HG03521 (cell line): ENCODE measurements at regions not wholly inside any gene's neighbourhood (a gene's known extent, or its start where the extent isn't known, plus 50 kb on each side); places are given as distances from the start of the nearest gene placed in this dataset.

Experiments used
- ATAC-seq: cut with Tn5 transposase; IDR thresholded peaks from one replicate; pipeline ENCODE4 v1.9.1; 2021; ENCODE audit warnings: mild to moderate bottlenecking, moderate library complexity; ENCODE audit not compliant: unreplicated experiment

DNA sequence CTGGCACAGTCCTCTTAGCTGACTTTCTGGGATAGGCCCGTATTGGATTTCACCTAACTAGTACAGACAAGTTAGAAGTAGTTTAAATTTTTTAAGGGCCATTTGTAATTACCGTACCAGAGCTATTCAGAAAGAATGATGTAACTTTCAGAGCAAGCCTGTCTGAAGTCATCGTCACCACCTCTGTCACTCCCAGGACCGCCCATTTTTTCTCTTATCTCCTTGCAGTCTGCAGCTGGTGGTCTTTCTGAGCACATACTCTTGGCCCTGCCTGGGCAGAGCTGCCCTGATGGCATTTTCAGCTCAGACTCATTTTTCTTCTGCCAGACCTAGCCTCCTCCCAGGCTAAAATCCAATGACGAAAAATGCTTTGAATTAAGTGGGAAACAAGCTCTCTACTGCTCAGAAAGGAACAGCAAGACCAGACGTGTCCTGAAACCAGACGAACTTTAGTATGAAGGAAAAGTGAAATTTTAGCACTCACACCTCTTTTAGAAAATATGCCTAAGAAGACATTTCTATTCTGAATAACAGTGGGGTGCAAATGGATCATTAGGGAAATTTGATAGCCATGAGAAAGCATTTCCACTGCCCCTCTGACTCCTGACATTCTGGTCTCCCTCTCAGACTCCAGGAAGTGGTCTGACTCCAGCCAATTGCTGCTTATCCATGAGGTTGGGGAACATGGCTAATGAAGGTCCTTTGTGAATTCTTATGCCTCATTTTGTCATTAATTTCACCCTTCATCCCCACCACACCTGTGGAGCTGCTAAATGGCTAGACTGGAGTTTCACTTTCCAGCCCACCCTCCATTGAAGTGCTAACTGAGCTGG is 162.4 kb upstream of the GYPA start:
- ATAC-seq = no peak

DNA sequence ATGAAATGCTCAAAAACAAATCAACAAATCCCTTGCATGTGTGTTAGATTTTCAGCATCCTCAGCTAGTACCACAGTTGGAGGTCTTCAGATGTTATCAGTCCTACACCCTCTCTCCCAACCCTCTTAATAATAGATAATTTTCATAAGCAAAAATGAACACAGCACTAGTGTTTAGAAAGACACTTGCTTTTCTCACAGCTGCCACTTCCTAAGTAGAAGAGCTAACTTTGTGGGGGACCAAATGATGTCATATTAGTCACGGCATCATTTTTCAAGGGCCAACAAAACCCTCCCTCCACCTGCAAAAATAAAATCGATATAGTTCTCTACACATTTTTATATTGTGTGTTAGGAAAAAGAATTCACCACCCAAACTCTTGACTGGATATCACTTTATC is 163.5 kb upstream of the GYPA start:
- no peak for ATAC-seq

DNA sequence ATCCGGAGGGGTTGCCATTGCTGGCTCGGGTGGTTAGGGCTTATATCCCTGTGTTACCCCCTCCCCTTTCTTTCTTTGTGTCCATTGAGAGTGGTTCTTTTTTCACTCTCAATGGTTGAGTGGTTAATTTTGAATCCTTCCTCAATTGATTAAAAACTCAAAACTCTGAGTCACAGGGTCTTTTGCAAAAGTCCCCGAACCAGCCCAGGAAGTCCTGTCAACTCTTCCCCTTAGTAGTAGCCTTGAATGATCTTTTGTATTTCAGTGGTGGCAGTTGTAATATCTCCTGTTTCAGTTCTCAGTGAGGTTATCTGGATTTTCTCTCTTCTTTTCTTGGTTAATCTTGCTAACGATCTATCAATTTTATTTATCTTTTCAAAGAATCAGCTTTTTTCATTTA is 170.0 kb upstream of the GYPA start:
- no peak for ATAC-seq

DNA sequence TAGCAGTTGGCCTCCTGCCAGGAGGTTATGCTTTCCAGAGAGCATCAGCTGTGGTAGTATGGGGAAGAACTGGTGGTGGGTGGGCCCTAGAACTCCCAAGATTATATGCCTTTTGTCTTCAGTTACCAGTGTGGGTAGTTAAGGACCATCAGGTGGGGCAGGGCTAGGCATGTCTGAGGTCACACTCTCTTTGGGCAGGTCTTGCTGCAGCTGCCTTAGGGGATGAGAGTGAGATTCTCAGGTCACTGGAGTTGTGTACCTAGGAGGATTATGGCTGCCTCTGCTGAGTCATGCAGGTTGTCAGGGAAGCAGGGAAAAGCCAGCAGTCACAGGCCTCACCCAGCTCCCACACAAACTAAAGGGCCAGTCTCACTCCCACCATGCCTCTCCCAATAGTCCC is 172.9 kb upstream of the GYPA start:
- no peak for ATAC-seq

DNA sequence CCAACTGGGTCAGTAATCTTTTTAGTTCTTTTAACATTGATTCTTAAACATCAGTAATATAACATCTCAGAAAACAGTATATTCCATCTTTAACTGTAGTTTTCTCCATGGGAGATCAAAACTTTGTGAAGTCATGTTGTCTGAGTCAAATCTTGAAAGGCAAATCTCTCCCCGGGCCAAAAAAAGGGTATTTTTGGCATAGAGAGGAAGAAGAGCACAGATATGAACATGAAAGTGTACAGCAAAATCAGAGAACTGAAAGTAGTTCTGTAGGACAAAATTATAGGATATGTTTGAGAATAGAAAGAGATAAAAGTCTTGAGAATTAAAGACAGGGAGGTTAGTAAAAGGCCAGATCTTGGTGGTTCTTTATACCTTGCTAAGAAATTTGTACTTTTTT is 176.4 kb upstream of the GYPA start:
- peak; percentile 43 for ATAC-seq

DNA sequence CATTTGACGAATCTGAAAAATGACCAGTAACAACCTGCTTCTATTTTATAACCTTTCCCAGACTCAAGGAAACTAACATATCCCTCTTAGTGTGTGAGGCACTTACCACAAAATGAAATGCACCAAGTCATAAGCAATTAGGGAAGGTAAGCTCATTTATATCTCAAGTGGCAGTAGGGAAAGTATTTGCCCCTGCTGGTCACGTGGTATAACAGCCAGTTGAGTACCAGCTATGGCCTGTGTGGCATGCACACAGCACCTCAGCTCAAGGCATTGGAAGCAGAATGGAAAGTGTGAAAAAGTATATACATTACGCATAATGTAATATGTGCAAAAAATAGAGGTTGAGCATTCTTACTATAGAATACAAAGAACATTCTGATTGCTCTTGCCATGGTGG is 178.3 kb upstream of the GYPA start:
- no peak for ATAC-seq

DNA sequence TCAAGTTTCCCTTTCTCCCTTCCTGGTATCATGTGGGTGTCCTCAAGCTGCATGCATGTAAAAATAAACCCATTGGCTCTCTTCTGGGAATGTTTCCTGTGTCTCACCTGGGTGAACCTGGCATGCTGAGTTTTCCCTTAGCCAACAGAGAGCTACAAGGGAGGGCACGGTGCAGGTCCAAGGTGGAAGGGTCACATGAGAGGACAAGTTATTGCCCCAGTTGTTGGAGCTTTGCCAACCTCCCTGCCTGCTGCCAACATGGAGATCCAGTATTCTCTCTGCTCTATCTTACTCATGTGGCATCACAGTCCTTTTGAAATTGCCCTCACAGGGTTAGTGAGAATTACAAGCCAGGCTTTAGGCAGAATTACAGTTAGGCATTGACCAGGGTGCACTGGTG is 196.1 kb upstream of the GYPA start:
- no peak for ATAC-seq

DNA sequence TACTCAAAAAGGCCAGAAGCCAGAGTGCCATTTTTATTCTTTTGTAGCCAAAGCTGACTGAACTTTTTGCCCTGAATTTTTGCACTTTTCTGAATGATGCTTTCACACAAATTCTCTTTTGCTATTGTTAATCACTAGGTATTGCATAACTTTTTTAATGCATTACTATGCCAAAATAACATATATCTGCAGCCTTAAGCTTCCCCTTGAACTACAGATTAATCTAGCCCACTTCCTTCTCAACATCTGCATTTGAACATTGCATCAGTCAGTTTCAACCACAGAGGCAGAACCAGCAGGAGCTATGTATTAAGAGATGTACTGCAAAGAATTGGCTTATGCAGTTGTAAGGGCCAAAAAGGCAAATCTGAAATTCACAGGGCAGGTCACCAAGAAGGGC is 197.6 kb upstream of the GYPA start:
- ATAC-seq = no peak

DNA sequence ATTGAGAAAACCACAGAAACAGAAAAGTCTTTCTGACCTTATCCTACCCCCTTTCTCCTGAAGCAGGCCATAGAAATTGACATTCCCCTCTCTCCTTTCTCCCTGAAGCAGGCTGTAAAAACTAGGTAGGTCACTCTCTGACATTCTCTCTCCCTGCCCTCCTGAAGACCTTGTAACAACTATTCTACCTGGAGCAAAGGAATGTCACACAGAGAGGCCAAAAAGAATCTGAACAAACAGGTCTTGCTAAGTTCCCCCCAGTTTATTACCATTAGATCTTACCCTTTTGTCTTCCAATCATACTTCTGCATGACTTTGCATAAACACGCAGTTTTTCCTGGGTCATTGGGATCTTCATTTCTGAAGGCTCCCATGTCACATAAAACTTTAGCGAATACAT is 198.3 kb upstream of the GYPA start:
- no peak for ATAC-seq

DNA sequence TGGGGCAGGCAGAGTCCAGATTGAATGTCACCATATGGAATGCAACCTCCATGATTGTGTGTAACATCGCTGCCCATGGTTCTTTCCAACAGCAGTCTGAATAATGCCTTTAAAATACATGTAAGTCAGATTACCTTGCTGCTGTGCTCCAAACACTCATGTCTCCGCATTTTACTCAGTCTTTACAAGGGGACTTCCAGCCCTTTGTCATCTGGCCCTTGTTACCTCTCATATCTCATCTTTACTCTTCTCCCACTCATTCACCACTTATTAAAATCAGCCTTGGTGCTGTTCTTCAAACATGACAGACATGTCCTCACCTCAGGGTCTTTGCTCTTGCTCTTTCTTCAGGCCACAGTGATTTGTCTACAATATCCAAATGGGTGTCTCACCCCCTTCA is 200.4 kb upstream of the GYPA start:
- no peak for ATAC-seq

DNA sequence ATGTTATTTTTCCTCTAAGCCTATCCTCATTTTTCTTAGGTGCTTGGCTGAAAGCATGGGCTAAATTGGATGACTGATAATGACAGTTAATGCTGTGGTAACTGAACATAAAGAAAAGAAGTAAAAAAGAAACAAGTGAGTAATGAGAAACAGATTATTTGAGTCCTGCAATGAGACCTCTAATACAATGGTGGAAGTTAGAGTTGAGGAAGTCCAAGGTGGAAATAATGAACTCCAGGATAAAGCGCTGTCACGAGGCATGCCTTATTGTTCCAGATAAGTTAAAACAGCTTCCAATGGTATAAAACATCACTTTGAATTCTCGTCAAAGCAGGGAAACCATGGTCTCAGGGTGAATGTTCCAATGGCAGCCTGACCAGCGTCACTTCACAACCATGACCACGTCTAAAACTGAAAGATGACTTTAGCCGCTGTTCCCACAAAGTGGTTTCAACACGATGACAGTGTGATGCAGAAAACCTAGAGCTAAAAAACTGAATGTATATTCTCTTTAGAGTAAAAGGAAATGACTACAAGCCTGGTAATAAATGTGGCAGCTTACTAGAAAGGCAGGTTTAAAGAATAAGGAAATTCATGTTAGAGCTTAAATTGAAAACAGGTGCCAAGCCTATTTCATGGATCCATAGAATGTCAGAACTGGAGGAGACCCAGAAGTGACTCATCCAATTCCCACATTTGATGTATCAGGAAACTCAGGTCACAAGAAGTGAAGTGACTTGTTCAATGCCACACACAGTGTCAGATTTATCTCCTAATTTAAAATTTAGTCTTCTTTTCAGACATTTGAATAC is 202.6 kb upstream of the GYPA start:
- ATAC-seq = peak; percentile 69

DNA sequence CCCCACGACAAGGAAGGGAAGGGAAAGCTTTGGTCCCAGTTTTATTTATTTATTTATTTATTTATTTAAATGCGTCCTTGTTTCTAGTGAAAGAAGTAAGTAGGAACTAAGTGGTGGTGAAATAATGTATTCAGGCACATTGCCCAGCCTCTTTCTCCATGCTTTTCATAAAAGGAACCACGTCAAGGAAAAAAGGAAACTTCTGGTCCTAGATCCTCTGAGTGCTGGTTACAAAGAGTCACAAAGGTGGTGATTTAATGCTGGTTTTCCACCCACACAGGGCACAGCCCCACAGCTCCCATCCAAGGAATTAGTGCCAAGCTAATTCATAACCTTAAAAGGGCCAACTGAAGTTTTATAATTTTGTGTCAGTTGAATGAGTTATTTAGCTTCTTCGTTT is 206.6 kb upstream of the GYPA start:
- no peak for ATAC-seq

DNA sequence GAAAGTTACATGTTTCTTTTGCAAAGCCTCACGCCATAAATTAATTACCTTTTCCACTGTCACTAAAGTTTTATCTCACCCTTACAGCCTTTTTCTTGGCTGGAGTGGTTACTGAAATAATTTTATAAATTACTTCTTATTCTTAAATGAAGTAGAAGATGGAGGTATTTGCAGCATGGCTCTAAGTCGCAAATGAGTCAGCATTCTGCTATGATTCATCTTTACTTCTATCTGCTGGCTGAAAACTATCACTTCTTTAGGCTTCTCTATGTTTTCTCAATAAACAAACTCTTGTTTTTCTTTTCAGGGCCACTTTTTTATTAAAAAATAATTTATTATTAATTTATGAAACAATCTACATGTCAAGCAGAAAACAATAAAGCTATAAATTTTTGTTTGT is 210.2 kb upstream of the GYPA start:
- no peak for ATAC-seq

DNA sequence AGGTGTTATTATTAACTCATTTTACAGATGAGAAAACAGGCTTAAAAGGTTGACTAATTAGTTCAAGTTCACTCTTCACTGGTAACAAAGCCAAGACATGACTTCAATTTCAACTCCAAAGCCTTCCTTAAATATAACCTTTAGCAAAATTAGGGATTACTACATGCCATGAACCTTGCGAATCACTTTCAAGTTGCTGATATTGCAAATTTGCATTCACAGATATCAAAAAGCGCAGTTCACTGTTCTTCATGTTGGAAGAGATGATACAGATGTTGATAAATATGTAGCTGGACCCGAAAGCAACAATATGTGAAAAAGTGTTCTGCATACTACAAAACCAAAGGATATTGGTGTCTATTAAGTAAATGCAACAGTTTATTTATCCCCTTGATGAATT is 210.8 kb upstream of the GYPA start:
- ATAC-seq = no peak

DNA sequence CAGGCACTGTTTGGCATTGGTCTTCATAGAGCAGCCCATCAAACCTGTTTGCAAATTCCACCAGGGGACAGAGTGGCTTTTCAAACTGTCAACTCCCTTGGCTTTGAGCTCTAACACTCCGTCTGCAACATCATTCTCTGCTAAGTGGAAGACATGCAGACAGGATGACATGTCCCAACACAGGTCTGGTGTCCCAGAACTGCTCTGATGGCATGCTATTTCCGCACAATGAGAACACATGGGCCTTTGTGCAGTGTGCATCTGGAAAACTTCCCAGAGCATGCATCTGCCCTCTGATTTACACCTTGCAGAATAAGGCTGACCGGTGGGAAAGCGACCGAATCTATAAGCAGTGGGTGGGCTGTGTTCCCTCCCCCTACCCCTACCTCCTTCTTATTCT is 212.8 kb upstream of the GYPA start:
- ATAC-seq = no peak

DNA sequence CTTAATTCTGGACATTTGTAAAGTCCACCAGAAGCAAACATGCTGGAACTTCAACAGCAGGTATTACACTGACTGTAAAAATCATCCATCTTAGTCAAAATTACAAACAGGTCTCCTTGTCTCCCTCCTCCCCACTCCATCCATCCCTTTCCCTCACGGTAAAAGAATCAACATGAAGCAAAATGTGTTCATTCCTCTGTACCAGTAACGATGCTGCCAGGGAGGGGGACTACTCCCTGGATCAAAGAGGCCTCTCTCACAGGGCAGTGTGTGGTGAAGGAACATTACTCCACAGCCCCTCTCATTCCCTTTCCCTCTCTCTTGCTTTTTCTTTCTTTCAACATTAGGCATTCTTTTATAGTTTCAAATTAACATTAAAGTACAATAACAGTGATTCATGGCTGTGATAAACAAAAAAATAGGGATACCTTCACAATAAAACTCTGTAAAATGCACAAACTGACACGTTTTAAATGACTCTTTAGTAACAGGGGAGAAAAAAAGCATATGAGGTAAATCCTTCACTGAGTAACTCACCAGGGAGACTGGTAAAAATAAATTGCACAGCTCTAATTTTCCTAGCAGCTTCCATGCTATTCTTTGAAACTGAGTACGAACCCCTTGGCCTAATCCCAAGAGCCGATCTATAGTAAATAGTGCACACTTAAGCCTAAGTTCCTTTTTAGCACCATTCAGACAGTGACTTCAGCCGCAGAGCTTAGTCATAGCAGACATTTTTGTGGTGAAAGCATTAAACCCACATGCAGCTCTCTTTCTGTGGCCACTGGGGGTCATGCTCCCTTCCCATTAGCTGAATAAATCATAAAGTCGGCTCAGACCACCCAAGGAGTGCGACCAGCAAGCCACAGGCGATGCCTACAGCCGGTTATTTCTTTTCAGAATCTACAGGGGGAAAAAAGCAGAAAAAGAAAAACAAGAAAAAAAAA is 215.6 kb upstream of the GYPA start:
- peak; percentile 99 for ATAC-seq

DNA sequence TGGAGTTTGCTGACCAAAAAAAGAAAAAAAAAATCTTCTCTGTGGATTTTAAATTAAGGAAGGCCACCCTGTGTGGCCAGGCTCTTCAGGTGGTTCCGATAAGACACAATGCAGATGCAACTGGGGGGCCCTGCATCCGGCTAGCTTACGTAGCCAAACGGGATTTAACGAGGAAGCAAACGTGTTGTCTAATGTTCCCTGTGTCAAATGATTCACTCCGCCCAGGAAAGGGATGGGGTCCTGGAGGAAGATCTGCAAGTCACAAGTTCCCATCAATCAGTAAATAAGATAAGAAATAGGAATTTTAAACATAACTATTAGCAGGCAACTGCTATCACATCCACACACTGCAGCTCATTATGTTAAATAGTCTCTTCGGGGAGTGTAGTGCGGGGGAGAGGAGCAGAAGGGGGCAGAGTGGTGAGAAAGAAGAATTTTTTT is 216.4 kb upstream of the GYPA start:
- ATAC-seq = no peak

DNA sequence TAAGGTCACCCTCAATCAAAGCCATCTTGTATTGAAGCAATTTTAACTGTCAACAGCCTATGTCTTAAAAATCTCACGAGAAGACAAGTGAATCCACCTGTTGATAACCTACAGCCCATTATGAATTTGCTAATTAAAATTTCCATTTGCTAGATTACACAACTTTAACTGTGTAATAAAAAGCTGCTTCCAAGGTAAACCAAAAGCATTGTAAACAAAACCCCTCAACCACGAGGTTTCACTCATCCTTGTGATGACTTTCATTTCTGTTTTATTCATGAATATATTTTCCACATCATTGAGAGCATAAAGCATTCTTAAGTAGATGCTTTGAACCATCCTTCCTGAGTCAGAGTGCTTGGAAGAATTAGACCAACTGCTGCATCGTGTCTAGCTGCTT is 217.5 kb upstream of the GYPA start:
- ATAC-seq = no peak

DNA sequence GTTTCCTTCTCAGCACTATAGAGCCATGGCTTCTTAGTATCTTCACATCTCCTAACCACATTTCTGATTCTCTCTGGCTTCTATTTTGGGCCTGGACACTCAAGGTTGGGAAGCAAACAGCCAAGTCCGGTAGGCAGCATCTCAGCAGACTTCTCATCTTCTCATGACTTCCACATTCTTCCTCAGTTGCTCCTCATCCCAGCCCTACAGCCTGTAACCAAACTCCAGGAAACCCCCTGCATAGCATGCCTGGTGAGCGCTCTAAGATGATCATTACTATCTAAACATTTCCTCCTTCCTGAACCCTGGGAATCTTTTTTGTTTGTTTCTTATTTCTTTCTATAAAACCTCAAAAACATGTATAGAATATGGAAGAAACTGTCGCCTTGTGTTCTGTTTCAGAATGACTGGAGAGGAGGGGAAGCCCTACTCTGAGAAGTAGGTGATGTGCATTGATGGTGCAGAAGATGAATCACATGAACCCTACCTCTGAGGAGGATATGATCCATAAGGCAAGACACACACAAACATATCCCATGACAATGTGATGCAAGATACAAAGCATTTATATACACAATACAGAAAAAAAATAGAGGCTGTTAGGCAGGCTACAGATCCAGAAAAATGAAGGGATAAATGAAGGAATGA is 219.8 kb upstream of the GYPA start:
- ATAC-seq = no peak

DNA sequence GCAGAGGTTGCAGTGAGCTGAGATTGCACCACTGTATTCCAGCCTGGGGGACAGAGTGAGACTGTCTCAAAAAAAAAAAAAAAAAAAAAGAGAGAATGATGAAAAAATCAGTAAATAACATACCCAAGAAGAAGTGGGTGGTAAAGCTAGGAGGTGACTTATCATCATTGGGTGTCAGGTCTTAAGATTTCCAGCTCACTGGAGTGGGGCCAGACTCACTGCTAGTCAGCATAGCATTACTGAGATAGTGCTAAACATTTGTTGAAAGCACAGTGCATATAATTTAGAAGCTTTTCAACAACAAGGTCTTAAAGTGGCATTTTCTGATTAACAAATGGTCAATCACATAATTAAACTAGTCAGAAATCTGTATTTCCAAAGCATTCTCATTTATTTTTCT is 221.8 kb upstream of the GYPA start:
- ATAC-seq = no peak

DNA sequence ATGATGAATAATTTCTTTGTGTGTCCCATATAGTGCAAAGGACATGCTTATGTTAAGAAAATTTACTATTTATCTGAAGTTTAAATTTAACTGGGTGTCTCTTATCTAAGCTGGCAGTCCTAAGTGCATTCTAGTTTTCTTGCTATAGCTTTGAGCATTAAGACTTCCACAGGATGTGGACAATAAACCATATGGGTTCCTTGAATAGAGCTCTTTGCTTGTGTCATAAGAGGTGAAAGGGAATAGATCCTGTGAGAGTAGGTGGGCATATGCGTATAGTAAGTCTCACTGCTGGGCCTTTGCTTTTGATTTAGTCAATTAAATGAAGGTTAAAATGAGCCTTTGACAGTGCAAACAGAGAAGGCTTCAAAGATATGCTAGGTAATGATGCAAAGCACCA is 223.4 kb upstream of the GYPA start:
- ATAC-seq = no peak
